PFSK-1 (cell line): ENCODE measurements at regions not wholly inside any gene's neighbourhood (a gene's known extent, or its start where the extent isn't known, plus 50 kb on each side); places are given as distances from the start of the nearest gene placed in this dataset.

ENCODE experiments used
- POLR2AphosphoS5 ChIP-seq: IDR thresholded peaks from 2 replicates; pipeline ENCODE4 v1.6.1; 2012; ENCODE audit warnings: low read depth, mild to moderate bottlenecking, control low read depth, low read length, moderate library complexity
- REST ChIP-seq, 2 experiments: IDR thresholded peaks; 2 replicates each; pipeline versions ENCODE4 v1.6.1 to v1.8.0; 2011 to 2012; ENCODE audit warnings: low read depth in 2 of 2, low read length in 2 of 2, control low read depth in 1 of 2, inconsistent platforms in 1 of 2, mild to moderate bottlenecking in 1 of 2, moderate library complexity in 1 of 2; ENCODE audit not compliant: insufficient read depth in 1 of 2
- TAF1 ChIP-seq: IDR thresholded peaks from 2 replicates; pipeline ENCODE4 v1.6.1; 2012; ENCODE audit warnings: low read length, control low read depth, borderline replicate concordance; ENCODE audit not compliant: insufficient read depth

- TF ChIP-seq REST (IDR thresholded peaks at IDR 0.05; ENCODE audit: insufficient read depth in 1 of 2, low read depth in 2 of 2, low read length in 2 of 2): no peak
- TF ChIP-seq TAF1: no peak
- TF ChIP-seq POLR2AphosphoS5: no peak
Observed at GRCh38 chr17:53490447-53490968, 332.2 kb upstream of the KIF2B start.
